HepG2 (cell line): ENCODE measurements at regions not wholly inside any gene's neighbourhood (a gene's known extent, or its start where the extent isn't known, plus 50 kb on each side); places are given as distances from the start of the nearest gene placed in this dataset.

Source experiments
- ATAC-seq: fragments of 200-7000 bp; cut with Tn5 transposase; 3 replicates; pipeline ENCODE4 v1.9.1; 2020; ENCODE audit warnings: mild to moderate bottlenecking, moderate library complexity
- BruUV-seq: library from RNA; stranded (reverse); fragments of 400-500 nt; replicated peaks from 2 replicates; lab custom pipeline; 2021; lab: Mats Ljungman, UMichigan
- CTCF ChIA-PET: fragments of 300-600 bp; formaldehyde crosslinking; extraction: SDS; loops from one replicate; lab custom pipeline; 2021; ENCODE audit warnings: low total read pairs, inconsistent platforms, low intra/inter-chr PET ratio; lab: Yijun Ruan, JAX
- POLR2A ChIA-PET: fragments of 350-600 bp; sonication (Branson Sonifier 250); formaldehyde crosslinking; loops from one replicate; lab custom pipeline; 2020; ENCODE audit warnings: antibody characterized with exemption, inconsistent platforms; lab: Yijun Ruan, JAX
- DNase-seq: peaks from one replicate; pipeline ENCODE4 v3.0.0-alpha.2; 2015; ENCODE audit warnings: low spot score
- FAIRE-seq: peaks from 3 replicates; lab custom pipeline; 2011; peaks lifted over from hg19 to GRCh38; lab: Jason Lieb, UNC
- H2AFZ ChIP-seq: one replicate; pipeline ENCODE4 v1.6.1; 2011; ENCODE audit warnings: low read length, inconsistent platforms
- H3K27ac ChIP-seq: fragments of 300-600 bp; 3 replicates; pipeline ENCODE4 v1.8.0; 2011; ENCODE audit warnings: mixed run types, mild to moderate bottlenecking, mixed read lengths, low read length, inconsistent platforms; ENCODE audit not compliant: insufficient read depth; ENCODE audit errors: extremely low read length
- H3K27me3 ChIP-seq, 2 experiments: fragments of 200-600 bp in 1 of 2; 2 replicates in 1 of 2; 3 replicates in 1 of 2; pipeline versions ENCODE4 v1.6.0 to v1.8.0; 2011; ENCODE audit warnings: low read length in 2 of 2, mild to moderate bottlenecking in 2 of 2, moderate library complexity in 2 of 2, inconsistent platforms in 1 of 2; ENCODE audit not compliant: insufficient read depth in 2 of 2, control insufficient read depth in 1 of 2
- H3K36me3 ChIP-seq, 2 experiments: fragments of 200-600 bp in 1 of 2; replicated peaks in 1 of 2; 2 replicates in 1 of 2; 3 replicates in 1 of 2; pipeline versions ENCODE4 v1.5.1 to v1.8.0; 2011; ENCODE audit warnings: low read length in 2 of 2, inconsistent platforms in 1 of 2; ENCODE audit not compliant: insufficient read depth in 2 of 2, control insufficient read depth in 1 of 2
- H3K4me1 ChIP-seq: 2 replicates; pipeline ENCODE4 v1.5.1; 2012; ENCODE audit warnings: low read length, inconsistent platforms; ENCODE audit not compliant: insufficient read depth
- H3K4me2 ChIP-seq: 2 replicates; pipeline ENCODE4 v1.6.0; 2011; ENCODE audit warnings: low read depth, low read length, inconsistent platforms
- H3K4me3 ChIP-seq, 3 experiments: fragments of 200-600 bp in 1 of 3; sonication (generic), shearing (Covaris generic) in 1 of 3; replicated peaks in 1 of 3; 2 replicates each; pipeline ENCODE4 v1.5.1; 2011 to 2016; ENCODE audit warnings: low read length in 3 of 3, inconsistent platforms in 2 of 3, low read depth in 2 of 3, mild to moderate bottlenecking in 2 of 3, control low read depth in 1 of 3, mixed read lengths in 1 of 3; ENCODE audit not compliant: insufficient read depth in 1 of 3
- H3K79me2 ChIP-seq: one replicate; pipeline ENCODE4 v1.6.1; 2011; ENCODE audit warnings: low read length, inconsistent platforms; ENCODE audit not compliant: insufficient read depth
- H3K9ac ChIP-seq: 2 replicates; pipeline ENCODE4 v1.6.0; 2011; ENCODE audit warnings: mild to moderate bottlenecking, low read depth, low read length, inconsistent platforms; ENCODE audit not compliant: insufficient read depth
- H3K9me3 ChIP-seq: 2 replicates; pipeline ENCODE4 v1.5.1; 2012; ENCODE audit warnings: mild to moderate bottlenecking, low read length
- H4K20me1 ChIP-seq: 2 replicates; pipeline ENCODE4 v1.6.0; 2011; ENCODE audit warnings: inconsistent platforms, mild to moderate bottlenecking, low read length, moderate library complexity; ENCODE audit not compliant: insufficient read depth
- ARNT2 ChIP-seq: sonication (generic); formaldehyde crosslinking; IDR thresholded peaks from 2 replicates; pipeline ENCODE4 v1.8.0; 2022; ENCODE audit warnings: mild to moderate bottlenecking, low read depth, missing genetic modification reagents, moderate library complexity
- HOXA9 ChIP-seq: sonication (generic); formaldehyde crosslinking; IDR thresholded peaks from 2 replicates; pipeline ENCODE4 v1.8.1; 2022; ENCODE audit warnings: missing genetic modification reagents, mild to moderate bottlenecking, moderate library complexity, borderline replicate concordance
- MLLT10 ChIP-seq: sonication (generic); formaldehyde crosslinking; IDR thresholded peaks from 2 replicates; pipeline ENCODE4 v1.4.0; 2020; ENCODE audit warnings: missing genetic modification reagents
- NR2F1 ChIP-seq, 2 experiments: fragments of 450-650 bp in 1 of 2; formaldehyde crosslinking in 1 of 2; IDR thresholded peaks; 2 replicates each; pipeline versions ENCODE4 v1.5.0 to v1.6.1; 2016 to 2020; ENCODE audit warnings: mild to moderate bottlenecking in 1 of 2, missing compliant biosample characterization in 1 of 2, missing genetic modification reagents in 1 of 2, moderate library complexity in 1 of 2
- STAT5B ChIP-seq: sonication (generic); formaldehyde crosslinking; IDR thresholded peaks from 2 replicates; pipeline ENCODE4 v1.4.0; 2020; ENCODE audit warnings: missing genetic modification reagents
- TRIM22 ChIP-seq: fragments of 450-650 bp; IDR thresholded peaks from 2 replicates; pipeline ENCODE4 v1.6.1; 2017
- ZNF318 ChIP-seq: sonication (generic); formaldehyde crosslinking; IDR thresholded peaks from 2 replicates; pipeline ENCODE4 v1.4.0; 2020; ENCODE audit warnings: mild to moderate bottlenecking, missing genetic modification reagents
- ZNF550 ChIP-seq: sonication (generic); formaldehyde crosslinking; IDR thresholded peaks from 2 replicates; pipeline ENCODE4 v1.4.0; 2020; ENCODE audit warnings: mild to moderate bottlenecking, missing genetic modification reagents, borderline replicate concordance
- ZNF660 ChIP-seq: sonication (generic); formaldehyde crosslinking; IDR thresholded peaks from 2 replicates; pipeline ENCODE4 v1.5.1; 2020; ENCODE audit warnings: mild to moderate bottlenecking, low read depth, missing genetic modification reagents, borderline replicate concordance
- ZNF703 ChIP-seq: sonication (generic); formaldehyde crosslinking; IDR thresholded peaks from 2 replicates; pipeline ENCODE4 v1.5.1; 2020; ENCODE audit warnings: missing genetic modification reagents, mild to moderate bottlenecking, moderate library complexity, borderline replicate concordance
- ZNF777 ChIP-seq: sonication (generic); formaldehyde crosslinking; IDR thresholded peaks from 2 replicates; pipeline ENCODE4 v1.4.0; 2020; ENCODE audit warnings: missing genetic modification reagents
- ZNF782 ChIP-seq: sonication (generic); formaldehyde crosslinking; IDR thresholded peaks from 2 replicates; pipeline ENCODE4 v1.4.0; 2020; ENCODE audit warnings: missing genetic modification reagents, mild to moderate bottlenecking, borderline replicate concordance
- WGBS: methylation state at CpG from one replicate; pipeline ENCODE4 v1.1.6; 2017; ENCODE audit warnings: low lambda C conversion rate; 5-methylcytosine and 5-hydroxymethylcytosine counted together
- in situ Hi-C: cut with HindIII; loops from 2 replicates; pipeline ENCODE4 v1.10.0; 2017; ENCODE audit warnings: low pct_unique_long_range_greater_than_20kb; ENCODE audit not compliant: extremely low pct_ligation_motif_present
- intact Hi-C: fragments of 100-400 bp; cut with micrococcal nuclease; formaldehyde crosslinking; loops from one replicate; pipeline ENCODE4 v1.10.0; 2022; ENCODE audit not compliant: unreplicated experiment

DNA sequence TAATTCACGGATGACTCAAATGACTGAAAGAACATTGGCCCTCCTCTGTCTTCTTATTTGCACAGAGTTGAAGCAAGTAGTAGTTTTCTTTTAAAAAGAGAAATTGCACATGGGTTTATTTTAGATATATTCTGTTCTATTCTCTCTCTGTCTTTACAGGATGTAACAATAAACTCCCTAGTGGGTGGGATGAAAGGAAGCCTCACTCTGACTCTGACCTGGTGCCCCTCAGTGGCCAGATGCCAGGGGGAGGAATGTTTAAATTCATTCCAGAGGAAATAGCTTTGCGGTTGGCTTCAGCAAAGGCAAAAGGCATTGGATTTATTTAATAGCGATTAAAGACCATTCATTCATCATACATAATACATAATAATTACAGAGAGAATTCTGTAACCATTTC, 156.4 kb upstream of the MTPN start:
- no peak overlapping the region for H2AFZ ChIP-seq
- no peak for DNase-seq

More for the DNA sequence above, 156.4 kb upstream of the MTPN start:
- WGBS, result 22% methylated on average over 3 of the region's 3 CpGs
- H3K27ac ChIP-seq, result no peak overlapping the region
- H3K9ac ChIP-seq, result no peak overlapping the region
- H3K36me3 ChIP-seq, result no peaks in the 10 kb centered on the region
- intact Hi-C loops (no loop called here), in situ Hi-C loops (no loop called here)
- no peak overlapping the region for H3K4me2 ChIP-seq
- CTCF ChIA-PET, result no interaction called here
- H3K79me2 ChIP-seq, result no peaks in the 10 kb centered on the region
- H3K27me3 ChIP-seq, result no peaks in the 10 kb centered on the region; a peak in 1 of 5 replicates
- POLR2A ChIA-PET, result no interaction called here
- TF ChIP-seq ZNF782 (no peak), ZNF703 (no peak), HOXA9 (CRISPR knock-in tag) (no peak), ZNF550 (CRISPR knock-in tag) (no peak), STAT5B (CRISPR knock-in tag) (no peak), NR2F1 (CRISPR knock-in tag; IDR thresholded peaks at IDR 0.05) (no peak), ZNF777 (CRISPR knock-in tag) (no peak), TRIM22 (no peak), MLLT10 (CRISPR knock-in tag) (no peak), ARNT2 (CRISPR knock-in tag) (no peak), ZNF660 (no peak), ZNF318 (no peak)
- FAIRE-seq, result no peak
- no peak overlapping the region for H3K4me3 ChIP-seq
- H4K20me1 ChIP-seq, result no peaks in the 10 kb centered on the region
- no peaks in the 10 kb centered on the region for H3K9me3 ChIP-seq
- H3K4me1 ChIP-seq, result no peaks in the 10 kb centered on the region
- no TSS peak for BruUV-seq
- ATAC-seq, result no peak
